Stomach (tissue), 4 donors: ENCODE measurements at regions not wholly inside any gene's neighbourhood (a gene's known extent, or its start where the extent isn't known, plus 50 kb on each side); places are given as distances from the start of the nearest gene placed in this dataset.

Experiments used
- CTCF ChIP-seq, 7 experiments: fragments of 450-650 bp in 4 of 7; fragments of 200-600 bp in 3 of 7; sonication (generic) in 3 of 7; IDR thresholded peaks; one replicate each; pipeline ENCODE4 v1.5.1; 2016 to 2019; ENCODE audit warnings: antibody characterized with exemption in 7 of 7, control low read depth in 2 of 7, mild to moderate bottlenecking in 1 of 7
- EP300 ChIP-seq: sonication (generic); formaldehyde crosslinking; IDR thresholded peaks from one replicate; pipeline ENCODE4 v1.6.1; 2017; ENCODE audit warnings: antibody characterized with exemption
- POLR2A ChIP-seq, 4 donors: fragments of 450-650 bp; IDR thresholded peaks; one replicate each; pipeline ENCODE4 v1.6.1; 2016; ENCODE audit warnings: antibody characterized with exemption in 4 of 4, control low read depth in 2 of 4, mild to moderate bottlenecking in 1 of 4, moderate library complexity in 1 of 4
- POLR2AphosphoS5 ChIP-seq, 3 donors: sonication (generic); formaldehyde crosslinking; IDR thresholded peaks; one replicate each; pipeline ENCODE4 v1.6.1; 2016; ENCODE audit warnings: antibody characterized with exemption in 3 of 3

- TF ChIP-seq CTCF (IDR thresholded peaks at IDR 0.05) (no peak), POLR2A (IDR thresholded peaks at IDR 0.05) (no peak), EP300 (no peak), POLR2AphosphoS5 (IDR thresholded peaks at IDR 0.05) (no peak)
These were observed 91.7 kb upstream of the WNT4 start for GRCh38 chr1:22234476-22235030.
